ENCODE measurements at regions not wholly inside any gene's neighbourhood (a gene's known extent, or its start where the extent isn't known, plus 50 kb on each side); places are given as distances from the start of the nearest gene placed in this dataset.

GRCh38 chr17:70829876-70830275 is 660.5 kb downstream of the KCNJ2 start:
- TF ChIP-seq, protein P1, sequence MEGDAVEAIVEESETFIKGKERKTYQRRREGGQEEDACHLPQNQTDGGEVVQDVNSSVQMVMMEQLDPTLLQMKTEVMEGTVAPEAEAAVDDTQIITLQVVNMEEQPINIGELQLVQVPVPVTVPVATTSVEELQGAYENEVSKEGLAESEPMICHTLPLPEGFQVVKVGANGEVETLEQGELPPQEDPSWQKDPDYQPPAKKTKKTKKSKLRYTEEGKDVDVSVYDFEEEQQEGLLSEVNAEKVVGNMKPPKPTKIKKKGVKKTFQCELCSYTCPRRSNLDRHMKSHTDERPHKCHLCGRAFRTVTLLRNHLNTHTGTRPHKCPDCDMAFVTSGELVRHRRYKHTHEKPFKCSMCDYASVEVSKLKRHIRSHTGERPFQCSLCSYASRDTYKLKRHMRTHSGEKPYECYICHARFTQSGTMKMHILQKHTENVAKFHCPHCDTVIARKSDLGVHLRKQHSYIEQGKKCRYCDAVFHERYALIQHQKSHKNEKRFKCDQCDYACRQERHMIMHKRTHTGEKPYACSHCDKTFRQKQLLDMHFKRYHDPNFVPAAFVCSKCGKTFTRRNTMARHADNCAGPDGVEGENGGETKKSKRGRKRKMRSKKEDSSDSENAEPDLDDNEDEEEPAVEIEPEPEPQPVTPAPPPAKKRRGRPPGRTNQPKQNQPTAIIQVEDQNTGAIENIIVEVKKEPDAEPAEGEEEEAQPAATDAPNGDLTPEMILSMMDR (IDR thresholded peaks at IDR 0.05): no peak
- TF ChIP-seq POLR2A (IDR thresholded peaks at IDR 0.05): no peak

Data from uterus (tissue), 2 donors.